Loucy (cell line): ENCODE measurements at regions not wholly inside any gene's neighbourhood (a gene's known extent, or its start where the extent isn't known, plus 50 kb on each side); places are given as distances from the start of the nearest gene placed in this dataset.

Source experiments
- H2AFZ ChIP-seq: fragments of 200-600 bp; sonication (generic); 2 replicates; pipeline ENCODE4 v1.6.0; 2016; ENCODE audit warnings: antibody characterized with exemption, mild to moderate bottlenecking, low read length, moderate library complexity
- H3F3A ChIP-seq: fragments of 200-600 bp; 2 replicates; pipeline ENCODE4 v1.6.0; 2016; ENCODE audit warnings: antibody characterized with exemption, low read depth, mild to moderate bottlenecking
- H3K27me3 ChIP-seq: fragments of 200-600 bp; sonication (generic); 2 replicates; pipeline ENCODE4 v1.6.1; 2014; ENCODE audit warnings: low read length, mild to moderate bottlenecking; ENCODE audit not compliant: insufficient read depth, poor library complexity, severe bottlenecking
- H3K36me3 ChIP-seq: fragments of 200-600 bp; sonication (generic); 2 replicates; pipeline ENCODE4 v1.6.1; 2016; ENCODE audit warnings: low read length; ENCODE audit not compliant: insufficient read depth
- H3K4me1 ChIP-seq: fragments of 200-600 bp; sonication (generic); 2 replicates; pipeline ENCODE4 v1.5.1; 2014; ENCODE audit warnings: low read length, mild to moderate bottlenecking; ENCODE audit not compliant: insufficient read depth, poor library complexity, severe bottlenecking
- H3K4me2 ChIP-seq: fragments of 200-600 bp; sonication (generic); 2 replicates; pipeline ENCODE4 v1.6.0; 2014; ENCODE audit warnings: antibody characterized with exemption, low read length, low read depth, mild to moderate bottlenecking; ENCODE audit not compliant: poor library complexity, severe bottlenecking
- H3K4me3 ChIP-seq: fragments of 200-600 bp; sonication (generic); 2 replicates; pipeline ENCODE4 v1.5.1; 2014; ENCODE audit warnings: low read length, mild to moderate bottlenecking, mixed read lengths; ENCODE audit not compliant: poor library complexity, severe bottlenecking
- H3K79me2 ChIP-seq: fragments of 200-600 bp; sonication (generic); 2 replicates; pipeline ENCODE4 v1.6.1; 2014; ENCODE audit warnings: low read length; ENCODE audit not compliant: insufficient read depth
- H3K9ac ChIP-seq: fragments of 200-600 bp; sonication (generic); 2 replicates; pipeline ENCODE4 v1.6.0; 2014; ENCODE audit warnings: mild to moderate bottlenecking, low read depth, low read length, moderate library complexity; ENCODE audit not compliant: poor library complexity, severe bottlenecking
- H3K9me2 ChIP-seq: fragments of 200-600 bp; sonication (generic); replicated peaks from 2 replicates; pipeline ENCODE4 v1.6.1; 2016; ENCODE audit warnings: low read depth, low read length, mixed read lengths
- H3K9me3 ChIP-seq: fragments of 200-600 bp; sonication (generic); 2 replicates; pipeline ENCODE4 v1.6.1; 2014; ENCODE audit warnings: mild to moderate bottlenecking, antibody characterized with exemption, low read length, low read depth; ENCODE audit not compliant: insufficient read depth
- H4K20me1 ChIP-seq: fragments of 200-600 bp; sonication (generic); 2 replicates; pipeline ENCODE4 v1.6.0; 2014; ENCODE audit warnings: antibody characterized with exemption, low read length, mild to moderate bottlenecking; ENCODE audit not compliant: insufficient read depth, poor library complexity, severe bottlenecking
- EZH2phosphoT487 ChIP-seq: fragments of 200-600 bp; IDR thresholded peaks from 2 replicates; pipeline ENCODE4 v1.6.1; 2018; ENCODE audit warnings: antibody characterized with exemption, mild to moderate bottlenecking, moderate library complexity, borderline replicate concordance
- TF ChIP-seq, protein P1 (sequence below): fragments of 200-600 bp; sonication (generic); conservative IDR thresholded peaks from 2 replicates; pipeline ENCODE4 v1.5.1; 2014; ENCODE audit warnings: mild to moderate bottlenecking, antibody characterized with exemption, low read length

- H3K27me3 ChIP-seq: no peaks in the 10 kb centered on the region
- TF ChIP-seq, protein P1, sequence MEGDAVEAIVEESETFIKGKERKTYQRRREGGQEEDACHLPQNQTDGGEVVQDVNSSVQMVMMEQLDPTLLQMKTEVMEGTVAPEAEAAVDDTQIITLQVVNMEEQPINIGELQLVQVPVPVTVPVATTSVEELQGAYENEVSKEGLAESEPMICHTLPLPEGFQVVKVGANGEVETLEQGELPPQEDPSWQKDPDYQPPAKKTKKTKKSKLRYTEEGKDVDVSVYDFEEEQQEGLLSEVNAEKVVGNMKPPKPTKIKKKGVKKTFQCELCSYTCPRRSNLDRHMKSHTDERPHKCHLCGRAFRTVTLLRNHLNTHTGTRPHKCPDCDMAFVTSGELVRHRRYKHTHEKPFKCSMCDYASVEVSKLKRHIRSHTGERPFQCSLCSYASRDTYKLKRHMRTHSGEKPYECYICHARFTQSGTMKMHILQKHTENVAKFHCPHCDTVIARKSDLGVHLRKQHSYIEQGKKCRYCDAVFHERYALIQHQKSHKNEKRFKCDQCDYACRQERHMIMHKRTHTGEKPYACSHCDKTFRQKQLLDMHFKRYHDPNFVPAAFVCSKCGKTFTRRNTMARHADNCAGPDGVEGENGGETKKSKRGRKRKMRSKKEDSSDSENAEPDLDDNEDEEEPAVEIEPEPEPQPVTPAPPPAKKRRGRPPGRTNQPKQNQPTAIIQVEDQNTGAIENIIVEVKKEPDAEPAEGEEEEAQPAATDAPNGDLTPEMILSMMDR: no peak
- no peak for TF ChIP-seq EZH2phosphoT487
Measured at GRCh38 chr11:43234881-43235280, 76.9 kb upstream of the API5 start.

DNA sequence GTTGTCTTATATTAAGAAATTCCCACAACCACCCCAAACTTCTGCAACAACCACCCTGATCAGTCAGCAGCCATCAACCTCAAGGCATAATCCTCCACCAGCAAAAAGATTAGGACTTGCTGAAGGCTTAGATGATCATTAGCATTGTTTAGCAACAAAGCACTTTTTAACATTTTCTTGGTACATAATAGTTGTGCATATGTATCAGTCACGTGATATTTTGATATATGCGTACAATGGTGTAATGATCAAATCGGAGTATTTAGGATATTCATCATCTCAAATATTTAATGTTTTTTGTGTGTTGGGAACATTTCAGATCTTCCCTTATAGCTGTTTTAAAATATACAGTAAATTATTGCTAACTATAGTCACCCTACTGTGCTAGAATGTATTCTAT is 73.5 kb upstream of the API5 start:
- Histone ChIP-seq H4K20me1 (no peaks in the 10 kb centered on the region), H3K27me3 (no peaks in the 10 kb centered on the region), H3K36me3 (no peaks in the 10 kb centered on the region), H3K9me2 (no peaks in the 10 kb centered on the region), H3K4me1 (no peaks in the 10 kb centered on the region), H2AFZ (no peak overlapping the region), H3F3A (no peaks in the 10 kb centered on the region), H3K79me2 (no peaks in the 10 kb centered on the region), H3K4me2 (no peak overlapping the region), H3K9me3 (no peaks in the 10 kb centered on the region), H3K4me3 (no peak overlapping the region), H3K9ac (no peak overlapping the region)
- TF ChIP-seq EZH2phosphoT487: no peak
- TF ChIP-seq, protein P1: no peak

More at GRCh38 chr11:43234881-43235280, 76.9 kb upstream of the API5 start:
- Histone ChIP-seq H3K4me3 (no peak overlapping the region), H3K79me2 (no peaks in the 10 kb centered on the region), H2AFZ (no peak overlapping the region), H3K36me3 (no peaks in the 10 kb centered on the region), H3K4me1 (no peaks in the 10 kb centered on the region), H3K4me2 (no peak overlapping the region), H3F3A (no peaks in the 10 kb centered on the region), H4K20me1 (no peaks in the 10 kb centered on the region), H3K9me2 (no peaks in the 10 kb centered on the region), H3K9ac (no peak overlapping the region), H3K9me3 (no peaks in the 10 kb centered on the region)

GRCh38 chr11:43239791-43240190 is 72.0 kb upstream of the API5 start:
- Histone ChIP-seq H3K9me3 (no peaks in the 10 kb centered on the region), H3K4me1 (no peaks in the 10 kb centered on the region), H3K79me2 (no peaks in the 10 kb centered on the region), H3K36me3 (no peaks in the 10 kb centered on the region), H2AFZ (no peak overlapping the region), H3K27me3 (no peaks in the 10 kb centered on the region), H3K4me2 (no peak overlapping the region), H3K4me3 (no peak overlapping the region), H3K9ac (no peak overlapping the region), H3F3A (no peaks in the 10 kb centered on the region), H3K9me2 (no peaks in the 10 kb centered on the region), H4K20me1 (no peaks in the 10 kb centered on the region)
- TF ChIP-seq, protein P1: no peak
- no peak for TF ChIP-seq EZH2phosphoT487
